Fibroblast of skin of left biceps (primary cell): ENCODE measurements at regions not wholly inside any gene's neighbourhood (a gene's known extent, or its start where the extent isn't known, plus 50 kb on each side); places are given as distances from the start of the nearest gene placed in this dataset.

Experiments used
- DNase-seq, 2 experiments: peaks; one replicate each; pipeline ENCODE4 v3.0.0-alpha.2; 2013; ENCODE audit warnings: low read depth in 2 of 2

DNA sequence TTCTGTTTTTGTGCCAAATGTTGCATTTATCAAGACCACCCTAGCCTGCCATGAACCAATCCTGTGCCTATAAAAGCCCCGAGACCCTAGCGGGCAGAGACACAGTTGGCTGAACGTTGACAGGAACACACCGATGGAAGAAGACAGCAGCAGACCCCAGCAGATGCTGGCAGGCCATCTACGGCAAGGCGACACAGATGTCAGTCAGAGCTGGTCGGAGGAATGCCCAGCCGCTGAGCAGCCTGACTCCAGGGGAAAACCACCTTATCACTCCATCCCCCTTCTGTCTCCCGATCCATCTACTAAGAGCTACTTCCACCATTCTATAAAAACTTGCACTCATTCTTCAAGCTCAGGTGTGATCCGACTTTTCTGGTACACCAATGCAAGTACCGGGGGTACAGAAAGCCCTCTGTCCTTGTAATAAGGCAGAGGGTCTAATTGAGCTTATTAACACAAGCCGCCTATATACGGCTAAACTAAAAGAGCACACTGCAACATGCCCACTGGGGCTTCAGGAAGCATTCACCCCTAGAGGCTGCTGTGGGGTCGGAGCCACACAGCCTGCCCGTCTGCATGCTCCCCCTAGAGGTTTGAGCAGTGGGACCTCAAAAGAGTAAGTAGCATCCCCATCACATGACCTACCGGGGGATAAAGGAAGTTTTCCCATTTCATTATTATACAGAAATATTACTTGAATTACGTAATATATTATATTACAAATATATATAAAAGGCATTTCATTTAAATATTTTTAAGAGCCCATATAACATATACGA is 1156.3 kb upstream of the B3GALT2 start:
- DNase-seq: no peak

DNA sequence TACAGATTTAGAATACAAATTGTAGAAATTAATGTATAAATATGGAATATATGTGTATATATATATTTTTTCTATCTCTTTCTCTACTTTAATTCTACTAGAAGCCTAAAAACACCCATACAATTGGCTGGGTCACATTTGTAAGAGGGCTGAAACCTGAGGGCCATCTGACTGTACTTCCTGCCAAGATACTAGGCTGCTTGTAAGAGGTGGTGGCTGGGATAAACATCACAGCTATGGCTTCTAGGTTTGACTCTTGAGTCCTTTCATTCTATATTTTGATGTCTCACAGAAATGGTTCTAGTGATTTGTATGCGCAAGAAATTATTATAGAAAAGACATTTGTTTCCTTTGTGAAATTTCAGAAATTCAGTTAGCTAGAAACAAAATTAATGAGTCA is 1155.2 kb upstream of the B3GALT2 start:
- DNase-seq: no peak

- no peak for DNase-seq
These were observed 1153.1 kb upstream of the B3GALT2 start for GRCh38 chr1:194339471-194339870.

DNA sequence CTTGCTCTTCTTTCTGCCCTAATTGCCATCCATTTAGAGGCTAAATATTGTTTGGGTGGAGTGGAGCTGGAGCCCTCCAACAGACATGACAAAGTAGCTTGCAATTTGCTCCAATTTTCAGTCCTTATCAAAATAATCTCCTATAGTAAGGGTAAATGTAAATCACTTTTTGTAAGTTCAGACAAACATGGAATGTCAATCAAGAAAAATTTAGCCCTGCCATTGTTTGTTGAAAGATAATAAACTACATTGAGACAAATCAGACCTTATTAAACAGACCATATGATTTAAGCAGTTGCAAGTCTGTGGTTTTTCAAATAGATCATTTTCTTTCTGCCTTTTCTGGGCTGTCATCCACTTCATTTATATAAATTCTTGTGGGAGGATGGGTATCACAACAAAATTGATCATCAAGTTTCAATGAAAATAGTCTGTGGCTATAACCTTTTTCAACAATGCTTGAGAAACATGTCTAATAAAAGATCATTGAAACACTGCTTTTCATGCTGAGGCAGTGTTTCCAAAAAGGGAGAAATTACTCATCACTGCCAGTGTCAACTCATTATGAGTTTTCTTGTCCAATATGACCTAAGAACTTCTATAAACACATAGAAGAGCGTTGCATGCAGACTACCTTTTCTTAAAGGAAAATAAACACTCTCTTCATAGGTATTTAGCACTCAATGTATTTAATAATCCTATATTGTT is 1152.0 kb upstream of the B3GALT2 start:
- peak in 1 of 2 experiments; percentile 7 for DNase-seq

- no peak for DNase-seq
These were observed 1146.8 kb upstream of the B3GALT2 start for GRCh38 chr1:194333240-194333639.

- DNase-seq: no peak
These were observed 1145.3 kb upstream of the B3GALT2 start for GRCh38 chr1:194331758-194332157.

DNA sequence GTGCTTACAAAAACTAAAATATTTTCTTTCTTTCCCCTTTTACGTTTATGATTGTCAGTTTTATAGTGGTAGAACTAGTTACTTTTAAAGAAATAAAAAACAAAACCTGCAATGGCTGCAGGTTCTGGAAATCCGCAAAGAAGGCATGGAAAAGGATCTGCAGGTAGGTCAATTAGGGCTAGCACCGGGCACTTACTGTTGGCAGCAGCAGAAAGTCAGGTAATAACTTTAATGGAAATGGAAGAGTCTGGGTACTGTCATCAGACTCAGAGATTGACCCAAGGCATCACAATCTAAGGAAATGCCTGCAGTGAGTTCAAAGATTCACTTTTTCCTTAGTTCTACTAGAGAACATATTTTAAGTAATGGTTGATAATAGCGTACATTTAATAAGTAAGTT is 1136.3 kb upstream of the B3GALT2 start:
- no peak for DNase-seq

GRCh38 chr1:194318790-194319280 is 1132.4 kb upstream of the B3GALT2 start:
- no peak for DNase-seq

DNA sequence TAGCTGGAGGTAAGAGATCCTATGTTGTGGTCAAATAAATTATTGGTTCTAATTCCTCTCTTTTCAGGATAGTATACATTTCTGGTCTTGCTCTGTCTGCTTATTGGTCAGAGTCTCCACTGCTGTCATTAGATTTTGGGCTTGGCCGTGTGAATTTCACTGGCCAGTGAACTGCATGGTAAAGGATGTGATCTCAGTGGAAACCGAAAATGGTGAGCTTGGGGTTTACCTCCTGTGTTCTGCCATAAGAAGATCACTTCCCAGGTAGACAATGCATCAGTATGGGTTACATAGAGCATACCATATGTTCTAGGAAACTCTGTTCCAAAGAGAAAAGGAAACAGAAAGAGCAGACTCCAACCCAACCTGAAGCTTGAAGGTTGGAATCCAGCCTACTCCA is 1123.3 kb upstream of the B3GALT2 start:
- DNase-seq: no peak

DNA sequence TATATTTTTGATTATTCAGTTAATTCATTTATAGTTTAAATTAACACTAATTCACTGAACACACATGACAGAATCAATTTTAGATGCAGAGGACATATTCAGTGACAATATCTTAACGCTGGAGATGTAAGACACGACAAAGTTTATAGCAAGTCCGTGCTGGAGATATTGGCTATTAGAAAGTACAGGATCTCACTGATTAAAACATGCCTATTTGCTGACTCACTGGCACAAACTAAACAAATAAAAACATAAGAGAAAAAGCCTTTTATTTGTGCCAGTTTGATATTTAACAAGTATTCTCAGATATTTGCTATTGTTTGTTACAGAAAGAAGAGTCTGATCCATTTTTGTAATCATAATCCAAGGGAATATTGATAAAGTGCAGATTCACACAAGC is 1122.9 kb upstream of the B3GALT2 start:
- DNase-seq: no peak

- no peak for DNase-seq
These were observed 1114.4 kb upstream of the B3GALT2 start for GRCh38 chr1:194300776-194301175.

GRCh38 chr1:194300340-194300739 is 1113.9 kb upstream of the B3GALT2 start:
- no peak for DNase-seq

DNA sequence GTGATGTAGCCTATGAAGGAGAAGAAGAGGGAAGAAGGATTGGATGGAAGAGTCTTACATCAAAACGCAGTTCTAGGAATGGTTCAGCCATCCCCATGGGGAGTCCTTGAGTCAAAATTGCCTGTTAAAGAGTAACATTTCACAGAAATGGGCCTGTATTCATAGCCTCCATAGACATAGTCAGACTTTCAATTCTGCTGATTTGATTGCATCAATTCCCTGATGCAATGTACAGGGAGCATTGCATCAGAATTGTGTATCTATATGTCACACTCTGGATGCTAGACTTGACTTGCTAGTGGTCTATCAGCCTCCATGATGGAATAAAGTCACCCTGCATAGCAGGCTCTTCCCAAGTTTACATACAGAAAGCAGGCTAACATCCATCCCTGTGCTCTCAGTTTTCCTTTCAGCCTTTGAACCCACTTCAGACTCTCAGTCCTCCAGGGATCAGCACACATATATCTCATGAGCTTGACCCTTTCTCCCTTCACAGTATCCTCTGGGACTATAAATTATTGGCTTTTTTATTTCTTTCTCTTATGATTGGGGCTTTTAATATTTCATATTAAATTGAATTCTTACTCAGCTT is 1111.7 kb upstream of the B3GALT2 start:
- no peak for DNase-seq

GRCh38 chr1:194297094-194297493 is 1110.7 kb upstream of the B3GALT2 start:
- DNase-seq: no peak

DNA sequence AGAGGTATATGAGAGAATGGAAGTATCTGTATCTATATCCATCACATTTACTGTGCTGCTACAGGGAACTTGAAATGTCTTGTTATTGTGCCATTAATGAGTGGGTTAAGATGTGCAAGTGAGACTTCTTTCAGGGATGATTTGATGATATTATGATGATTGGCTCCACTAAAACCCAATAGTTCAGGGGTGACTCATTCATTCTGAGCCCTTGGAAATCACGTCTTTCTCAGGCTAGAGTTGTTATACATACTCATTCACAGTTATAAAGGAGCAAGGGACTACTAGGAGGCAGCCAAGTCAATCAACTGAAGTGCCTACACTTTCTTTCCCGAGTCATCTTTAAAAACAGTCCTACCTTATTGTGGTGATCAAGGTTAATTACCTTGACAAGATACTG is 1109.8 kb upstream of the B3GALT2 start:
- DNase-seq: no peak

DNA sequence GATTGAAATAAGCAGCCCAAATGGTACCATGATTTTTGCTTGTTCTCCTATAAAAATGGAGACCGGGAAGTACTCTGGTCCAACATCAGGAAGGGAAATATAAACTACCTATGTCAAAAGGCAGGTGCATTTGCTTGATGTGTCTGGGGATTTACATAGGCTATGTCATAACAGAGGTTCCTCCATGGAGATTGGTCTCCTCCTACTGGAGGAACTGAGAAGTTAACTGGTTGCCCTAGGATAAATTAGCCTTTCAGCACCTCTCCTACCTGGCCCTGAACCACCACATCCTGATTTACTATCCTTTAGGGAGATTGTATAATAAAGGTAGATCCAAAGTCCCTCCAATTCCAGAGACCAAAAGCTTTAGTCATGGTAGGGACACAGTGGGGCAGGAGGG is 1109.3 kb upstream of the B3GALT2 start:
- no peak for DNase-seq

GRCh38 chr1:194293851-194294405 is 1107.5 kb upstream of the B3GALT2 start:
- peak; percentile 19 to 26 for DNase-seq

DNA sequence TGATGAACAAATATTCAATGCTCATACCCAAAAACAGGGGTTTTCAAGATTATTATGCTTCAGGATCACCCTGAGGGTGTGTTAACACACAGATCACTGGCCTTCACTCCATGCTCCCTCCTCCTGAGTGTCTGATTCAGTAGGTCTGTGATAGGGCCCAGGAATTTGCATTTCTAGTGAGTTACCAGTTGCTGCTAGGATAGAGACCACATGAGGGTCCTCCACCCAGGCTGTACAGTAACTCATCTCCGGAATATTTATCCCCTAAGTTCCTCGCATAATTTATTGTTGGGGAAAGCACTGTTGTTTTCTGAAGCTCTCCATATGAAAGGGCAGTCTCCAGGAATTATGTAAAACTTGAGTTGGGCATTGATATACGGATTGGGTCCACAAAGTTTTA is 1106.6 kb upstream of the B3GALT2 start:
- no peak for DNase-seq

DNA sequence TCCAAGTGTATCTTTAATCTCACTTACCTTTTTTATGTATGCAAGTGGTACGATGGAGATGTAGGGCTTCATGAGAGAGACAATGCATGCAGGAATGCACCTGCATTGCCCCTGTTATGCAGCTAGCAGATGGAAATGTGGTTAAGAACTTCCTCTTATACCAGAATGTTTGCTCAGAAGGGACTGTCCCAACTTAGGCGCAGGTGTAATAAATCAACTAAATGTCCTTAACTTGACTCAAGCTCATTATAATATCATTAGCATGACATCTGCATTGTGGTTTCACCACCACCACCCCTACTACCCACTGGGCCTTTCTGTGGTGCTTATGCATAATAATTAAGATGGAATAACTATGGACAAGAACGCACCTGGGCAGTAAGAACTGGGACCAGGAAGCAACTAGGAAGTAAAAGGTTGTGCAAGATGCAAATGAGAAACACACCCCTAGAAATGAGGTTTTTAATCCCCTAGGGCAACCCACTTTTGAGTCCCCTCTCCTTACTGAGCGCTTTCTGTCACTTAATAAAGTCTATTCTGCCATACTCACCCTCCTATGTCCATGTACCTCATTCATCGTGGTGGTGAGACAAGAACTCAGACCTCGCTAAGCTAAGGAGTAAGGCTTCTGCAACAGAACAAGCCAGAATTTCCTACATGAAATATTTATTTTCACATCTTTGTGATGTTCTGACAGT is 1103.3 kb upstream of the B3GALT2 start:
- no peak for DNase-seq

- DNase-seq: no peak
These were observed 1101.8 kb upstream of the B3GALT2 start for GRCh38 chr1:194288238-194288637.

GRCh38 chr1:194281376-194281775 is 1095.0 kb upstream of the B3GALT2 start:
- no peak for DNase-seq

DNA sequence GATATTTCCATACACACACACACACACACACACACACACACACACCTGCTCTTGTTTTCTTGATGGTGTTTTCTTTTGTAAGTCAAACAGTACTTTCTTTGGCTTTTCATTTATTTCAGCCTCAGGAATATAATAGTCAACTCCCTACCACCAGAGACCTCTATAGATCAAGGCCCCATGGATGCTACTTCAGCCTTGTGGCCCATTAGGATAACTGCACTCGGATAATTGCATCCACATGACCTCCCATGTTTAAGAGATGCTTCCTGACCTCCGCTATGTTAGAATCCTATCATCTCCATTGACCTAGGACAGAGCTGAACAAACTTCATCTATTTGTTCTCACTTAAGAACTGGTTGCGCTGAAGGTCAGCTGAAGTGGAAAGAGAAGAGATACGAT is 1094.0 kb upstream of the B3GALT2 start:
- no peak for DNase-seq
